PFSK-1 (cell line): ENCODE measurements at regions not wholly inside any gene's neighbourhood (a gene's known extent, or its start where the extent isn't known, plus 50 kb on each side); places are given as distances from the start of the nearest gene placed in this dataset.

Experiments used
- POLR2AphosphoS5 ChIP-seq: IDR thresholded peaks from 2 replicates; pipeline ENCODE4 v1.6.1; 2012; ENCODE audit warnings: low read depth, mild to moderate bottlenecking, control low read depth, low read length, moderate library complexity
- SIN3A ChIP-seq: IDR thresholded peaks from 2 replicates; pipeline ENCODE4 v1.6.1; 2012; ENCODE audit warnings: mild to moderate bottlenecking, low read length, moderate library complexity, borderline replicate concordance; ENCODE audit not compliant: insufficient read depth

GRCh38 chr7:17498230-17498629 is 199.8 kb downstream of the AHR start:
- TF ChIP-seq POLR2AphosphoS5: no peak
- no peak for TF ChIP-seq SIN3A
